Fibroblast of skin of right quadriceps (primary cell): ENCODE measurements at regions not wholly inside any gene's neighbourhood (a gene's known extent, or its start where the extent isn't known, plus 50 kb on each side); places are given as distances from the start of the nearest gene placed in this dataset.

ENCODE experiments used
- DNase-seq: peaks from one replicate; pipeline ENCODE4 v3.0.0-alpha.2; 2013

- DNase-seq = no peak
Observed at GRCh38 chr6:159099276-159099675, 54.5 kb upstream of the TAGAP start.

- DNase-seq = no peak
Observed at GRCh38 chr6:159098636-159099106, 53.9 kb upstream of the TAGAP start.

DNA sequence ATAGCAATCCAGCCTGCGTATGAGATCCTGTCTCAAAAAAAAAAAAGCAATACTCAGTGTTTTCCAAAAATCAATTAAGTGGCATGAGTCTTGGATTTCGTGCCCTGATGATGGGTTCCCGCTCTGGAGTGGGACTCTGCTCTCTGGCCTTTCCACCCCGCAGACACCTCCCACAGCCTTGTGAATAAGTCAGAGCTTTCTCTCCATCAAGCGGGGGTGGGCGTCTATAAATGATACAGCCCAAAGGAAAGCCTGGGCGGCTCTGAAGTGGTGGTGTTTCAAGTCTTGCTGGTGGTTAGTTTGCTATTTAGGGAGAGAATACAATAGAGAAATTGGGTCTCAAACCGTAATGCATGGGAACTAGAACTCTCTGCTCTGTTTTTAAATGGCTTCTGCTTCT lies 52.5 kb upstream of the TAGAP start:
- DNase-seq = no peak

GRCh38 chr6:159095616-159096015 lies 50.8 kb upstream of the TAGAP start:
- DNase-seq = no peak

DNA sequence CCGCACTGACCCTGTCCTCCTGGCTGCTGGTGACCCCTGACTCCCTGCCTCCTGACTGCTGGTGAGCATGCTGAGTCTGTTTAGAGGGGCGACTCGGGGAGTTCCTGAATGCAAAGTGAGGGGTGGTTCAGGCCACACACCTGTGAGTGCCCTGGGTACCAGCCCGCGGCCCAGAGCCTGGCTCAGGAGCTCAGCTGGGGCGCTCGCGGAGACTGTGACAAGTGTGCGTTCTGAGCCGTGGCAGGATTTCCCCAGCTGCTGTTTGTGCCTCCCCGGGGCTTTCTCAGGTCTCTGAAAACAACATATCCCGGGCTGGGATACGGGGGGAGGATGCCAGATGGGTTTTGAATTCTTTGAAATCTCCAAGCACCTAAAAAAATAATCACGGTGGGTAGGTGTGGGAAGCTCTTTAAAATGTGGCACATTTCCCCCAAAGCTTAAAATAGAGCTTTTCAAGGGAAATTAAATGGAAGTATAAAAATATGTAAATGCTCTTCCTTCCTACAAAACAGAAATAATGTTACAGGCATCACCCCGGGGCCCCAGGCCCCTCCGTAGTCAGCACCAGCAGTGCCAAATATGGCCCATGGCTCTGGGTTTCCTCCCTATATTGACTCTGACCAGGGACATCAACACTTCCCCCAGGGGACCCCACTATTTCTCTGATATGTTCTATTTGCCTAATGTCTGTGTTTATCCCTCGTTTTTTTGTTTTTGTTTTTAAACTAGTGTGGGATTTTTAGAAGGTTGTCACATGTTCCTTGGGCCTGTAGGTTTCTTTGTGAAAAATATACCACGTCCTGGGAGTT lies 49.9 kb upstream of the TAGAP start:
- no peak for DNase-seq
